ENCODE measurements at regions not wholly inside any gene's neighbourhood (a gene's known extent, or its start where the extent isn't known, plus 50 kb on each side); places are given as distances from the start of the nearest gene placed in this dataset.

DNA sequence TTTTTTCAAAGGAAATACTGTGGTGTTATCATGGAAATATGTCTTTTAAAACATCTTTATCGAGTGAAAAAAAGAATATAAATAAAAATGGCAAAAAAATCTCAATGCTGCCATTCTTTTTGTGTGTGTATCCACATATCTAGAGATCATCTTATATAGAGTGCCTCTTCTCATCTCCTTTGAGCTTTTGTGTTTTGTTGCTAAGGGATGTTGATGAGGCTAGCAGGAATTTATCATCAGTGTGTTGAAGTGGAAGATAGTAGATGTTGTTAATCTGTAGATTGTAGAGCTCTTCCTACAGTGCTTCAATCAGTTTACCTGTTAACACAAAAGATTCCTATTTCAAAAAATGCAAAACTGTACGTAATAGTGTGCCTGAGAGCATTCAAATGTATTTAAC lies 1738.0 kb upstream of the SEL1L start:
- TF ChIP-seq POLR2A (IDR thresholded peaks at IDR 0.05; ENCODE audit: low read depth, low read length) (no peak), TAF1 (IDR thresholded peaks at IDR 0.05; ENCODE audit: borderline replicate concordance, low read depth, low read length) (no peak)
